ENCODE measurements at regions not wholly inside any gene's neighbourhood (a gene's known extent, or its start where the extent isn't known, plus 50 kb on each side); places are given as distances from the start of the nearest gene placed in this dataset.

- TF ChIP-seq EZH2 (IDR thresholded peaks at IDR 0.05; ENCODE audit: borderline replicate concordance) (no peak), CTCF (IDR thresholded peaks at IDR 0.05; ENCODE audit: poor library complexity) (no peak), EZH2phosphoT487 (IDR thresholded peaks at IDR 0.05; ENCODE audit: low read depth, severe bottlenecking, unreplicated experiment) (no peak)
These were observed 258.0 kb upstream of the SEMA3A start for GRCh38 chr7:84452618-84453017.
